ENCODE measurements at regions not wholly inside any gene's neighbourhood (a gene's known extent, or its start where the extent isn't known, plus 50 kb on each side); places are given as distances from the start of the nearest gene placed in this dataset.
"Not testable (repeated sequence)": the region's sequence is repeated elsewhere in the genome, so short reads cannot be mapped to it uniquely, and the experiment has no call there.

GRCh38 chr12:75685617-75686225 is 174.3 kb upstream of the KRR1 start:
- no peak overlapping the region for H2BK5ac ChIP-seq (ENCODE audit: low read length)
- no peak overlapping the region for H2BK15ac ChIP-seq (ENCODE audit: low read length)
- WGBS, 2 donors (ENCODE audit: extremely low coverage in 2 of 2, insufficient read length in 2 of 2, insufficient replicate concordance in 1 of 2): no CpG with 5 or more reads among the region's 2 CpGs
- peaks cover 0 to 2% (median 0%) of the 10 kb centered on the region in 3 experiments for H3K27me3 ChIP-seq (ENCODE audit: control insufficient read depth in 3 of 3, insufficient read depth in 3 of 3, low read depth in 1 of 3, low read length in 3 of 3)
- no peak overlapping the region for H3K4me3 ChIP-seq (ENCODE audit: low read length in 2 of 2)
- H3K4me1 ChIP-seq (ENCODE audit: control insufficient read depth in 2 of 2, insufficient read depth in 1 of 2, low read depth in 1 of 2, low read length in 2 of 2): peaks cover 2% of the 10 kb centered on the region in 2 donors
- no peak overlapping the region for H2AFZ ChIP-seq (ENCODE audit: low read length)
- no peaks in the 10 kb centered on the region for H3K79me1 ChIP-seq (ENCODE audit: low read depth, low read length)
- no peak overlapping the region for H2AK5ac ChIP-seq (ENCODE audit: low read depth, low read length)
- H2BK12ac ChIP-seq (ENCODE audit: low read length): no peak overlapping the region
- no peak overlapping the region for H3K23ac ChIP-seq (ENCODE audit: low read depth, low read length, poor library complexity)
- H4K8ac ChIP-seq (ENCODE audit: low read depth, low read length): no peak overlapping the region
- no peaks in the 10 kb centered on the region for H3K36me3 ChIP-seq (replicated peaks in 1 of 2; ENCODE audit: control insufficient read depth in 2 of 2, insufficient read depth in 2 of 2, low read length in 2 of 2)
- no peak overlapping the region for H4K91ac ChIP-seq (ENCODE audit: low read depth, low read length, poor library complexity)
- no peak overlapping the region for H3K4me2 ChIP-seq (ENCODE audit: insufficient read depth, low read length, poor library complexity, severe bottlenecking)
- H3K9ac ChIP-seq (ENCODE audit: low read depth, low read length, poor library complexity): no peak overlapping the region
- H3K18ac ChIP-seq (ENCODE audit: low read length): no peak overlapping the region
- no peak for DNase-seq (ENCODE audit: low spot score)
- H2BK120ac ChIP-seq (ENCODE audit: low read depth, low read length): no peak overlapping the region
- H3K14ac ChIP-seq (ENCODE audit: low read length): no peak overlapping the region
- no peak overlapping the region for H3K27ac ChIP-seq (replicated peaks; ENCODE audit: low read length)
- H3K9me3 ChIP-seq (replicated peaks in 1 of 2; ENCODE audit: control insufficient read depth in 2 of 2, insufficient read depth in 1 of 2, low read depth in 1 of 2, low read length in 2 of 2): no peaks in the 10 kb centered on the region
- H3K4ac ChIP-seq (ENCODE audit: low read length): no peak overlapping the region

GRCh38 chr12:75684678-75685616 is 173.5 kb upstream of the KRR1 start:
- no peak overlapping the region for H2BK12ac ChIP-seq (ENCODE audit: low read length)
- no peaks in the 10 kb centered on the region for H3K36me3 ChIP-seq (replicated peaks in 1 of 2; ENCODE audit: control insufficient read depth in 2 of 2, insufficient read depth in 2 of 2, low read length in 2 of 2)
- H3K27me3 ChIP-seq (ENCODE audit: control insufficient read depth in 3 of 3, insufficient read depth in 3 of 3, low read depth in 1 of 3, low read length in 3 of 3): no peaks in the 10 kb centered on the region
- H3K9ac ChIP-seq (ENCODE audit: low read depth, low read length, poor library complexity): no peak overlapping the region
- no peak overlapping the region for H3K4ac ChIP-seq (ENCODE audit: low read length)
- no peak overlapping the region for H3K18ac ChIP-seq (ENCODE audit: low read length)
- H2AK5ac ChIP-seq (ENCODE audit: low read depth, low read length): no peak overlapping the region
- no CpG with 5 or more reads among the region's 5 CpGs for WGBS, 2 donors (ENCODE audit: extremely low coverage in 2 of 2, insufficient read length in 2 of 2, insufficient replicate concordance in 1 of 2)
- no peak for DNase-seq (ENCODE audit: low spot score)
- H2AFZ ChIP-seq (ENCODE audit: low read length): no peak overlapping the region
- no peak overlapping the region for H4K91ac ChIP-seq (ENCODE audit: low read depth, low read length, poor library complexity)
- no peak overlapping the region for H3K23ac ChIP-seq (ENCODE audit: low read depth, low read length, poor library complexity)
- H3K4me2 ChIP-seq (ENCODE audit: insufficient read depth, low read length, poor library complexity, severe bottlenecking): no peak overlapping the region
- no peak overlapping the region for H2BK5ac ChIP-seq (ENCODE audit: low read length)
- H2BK15ac ChIP-seq (ENCODE audit: low read length): no peak overlapping the region
- H2BK120ac ChIP-seq (ENCODE audit: low read depth, low read length): no peak overlapping the region
- H3K9me3 ChIP-seq (replicated peaks in 1 of 2; ENCODE audit: control insufficient read depth in 2 of 2, insufficient read depth in 1 of 2, low read depth in 1 of 2, low read length in 2 of 2): no peaks in the 10 kb centered on the region
- no peak overlapping the region for H4K8ac ChIP-seq (ENCODE audit: low read depth, low read length)
- no peak overlapping the region for H3K4me3 ChIP-seq (ENCODE audit: low read length in 2 of 2)
- H3K14ac ChIP-seq (ENCODE audit: low read length): no peak overlapping the region
- H3K27ac ChIP-seq (replicated peaks; ENCODE audit: low read length): no peak overlapping the region
- peaks cover 2% of the 10 kb centered on the region in 2 donors for H3K4me1 ChIP-seq (ENCODE audit: control insufficient read depth in 2 of 2, insufficient read depth in 1 of 2, low read depth in 1 of 2, low read length in 2 of 2)
- no peaks in the 10 kb centered on the region for H3K79me1 ChIP-seq (ENCODE audit: low read depth, low read length)

GRCh38 chr12:75683995-75684586 is 172.7 kb upstream of the KRR1 start:
- not testable (repeated sequence) for H3K9ac ChIP-seq (ENCODE audit: low read depth, low read length, poor library complexity); H4K8ac ChIP-seq (ENCODE audit: low read depth, low read length); H2AFZ ChIP-seq (ENCODE audit: low read length); H3K18ac ChIP-seq (ENCODE audit: low read length); H3K9me3 ChIP-seq (replicated peaks in 1 of 2; ENCODE audit: control insufficient read depth in 2 of 2, insufficient read depth in 1 of 2, low read depth in 1 of 2, low read length in 2 of 2); H4K91ac ChIP-seq (ENCODE audit: low read depth, low read length, poor library complexity); H2BK12ac ChIP-seq (ENCODE audit: low read length); H3K23ac ChIP-seq (ENCODE audit: low read depth, low read length, poor library complexity); H3K14ac ChIP-seq (ENCODE audit: low read length); DNase-seq (ENCODE audit: low spot score); H3K27ac ChIP-seq (replicated peaks; ENCODE audit: low read length); H3K4me1 ChIP-seq (ENCODE audit: control insufficient read depth in 2 of 2, insufficient read depth in 1 of 2, low read depth in 1 of 2, low read length in 2 of 2); H2BK15ac ChIP-seq (ENCODE audit: low read length); H3K79me1 ChIP-seq (ENCODE audit: low read depth, low read length); H2AK5ac ChIP-seq (ENCODE audit: low read depth, low read length); H3K36me3 ChIP-seq (replicated peaks in 1 of 2; ENCODE audit: control insufficient read depth in 2 of 2, insufficient read depth in 2 of 2, low read length in 2 of 2); H3K27me3 ChIP-seq (ENCODE audit: control insufficient read depth in 3 of 3, insufficient read depth in 3 of 3, low read depth in 1 of 3, low read length in 3 of 3); H2BK5ac ChIP-seq (ENCODE audit: low read length); H2BK120ac ChIP-seq (ENCODE audit: low read depth, low read length); H3K4me2 ChIP-seq (ENCODE audit: insufficient read depth, low read length, poor library complexity, severe bottlenecking); H3K4me3 ChIP-seq (ENCODE audit: low read length in 2 of 2); H3K4ac ChIP-seq (ENCODE audit: low read length)
- WGBS, 2 donors (ENCODE audit: extremely low coverage in 2 of 2, insufficient read length in 2 of 2, insufficient replicate concordance in 1 of 2): no CpG with 5 or more reads among the region's 4 CpGs

GRCh38 chr12:75683220-75683619 is 171.8 kb upstream of the KRR1 start:
- Histone ChIP-seq H2BK15ac (ENCODE audit: low read length) (no peak overlapping the region), H2AFZ (ENCODE audit: low read length) (no peak overlapping the region), H3K27ac (replicated peaks; ENCODE audit: low read length) (no peak overlapping the region), H3K9ac (ENCODE audit: low read depth, low read length, poor library complexity) (no peak overlapping the region), H2BK5ac (ENCODE audit: low read length) (no peak overlapping the region), H3K79me1 (ENCODE audit: low read depth, low read length) (no peaks in the 10 kb centered on the region), H3K4me1 (ENCODE audit: control insufficient read depth in 2 of 2, insufficient read depth in 1 of 2, low read depth in 1 of 2, low read length in 2 of 2) (peaks cover 2% of the 10 kb centered on the region in 2 donors), H4K91ac (ENCODE audit: low read depth, low read length, poor library complexity) (no peak overlapping the region), H3K4me3 (ENCODE audit: low read length in 2 of 2) (no peak overlapping the region), H2AK5ac (ENCODE audit: low read depth, low read length) (no peak overlapping the region), H3K36me3 (replicated peaks in 1 of 2; ENCODE audit: control insufficient read depth in 2 of 2, insufficient read depth in 2 of 2, low read length in 2 of 2) (no peaks in the 10 kb centered on the region), H3K18ac (ENCODE audit: low read length) (no peak overlapping the region), H3K14ac (ENCODE audit: low read length) (no peak overlapping the region), H2BK12ac (ENCODE audit: low read length) (no peak overlapping the region), H3K27me3 (ENCODE audit: control insufficient read depth in 3 of 3, insufficient read depth in 3 of 3, low read depth in 1 of 3, low read length in 3 of 3) (no peaks in the 10 kb centered on the region), H3K9me3 (replicated peaks in 1 of 2; ENCODE audit: control insufficient read depth in 2 of 2, insufficient read depth in 1 of 2, low read depth in 1 of 2, low read length in 2 of 2) (no peaks in the 10 kb centered on the region), H3K4me2 (ENCODE audit: insufficient read depth, low read length, poor library complexity, severe bottlenecking) (no peak overlapping the region), H3K23ac (ENCODE audit: low read depth, low read length, poor library complexity) (no peak overlapping the region), H2BK120ac (ENCODE audit: low read depth, low read length) (no peak overlapping the region), H3K4ac (ENCODE audit: low read length) (no peak overlapping the region), H4K8ac (ENCODE audit: low read depth, low read length) (no peak overlapping the region)
- WGBS, 2 donors (ENCODE audit: extremely low coverage in 2 of 2, insufficient read length in 2 of 2, insufficient replicate concordance in 1 of 2): no CpG with 5 or more reads among the region's 2 CpGs
- no peak for DNase-seq (ENCODE audit: low spot score)

Measured in neuronal stem cell (in vitro differentiated cells).